ENCODE measurements at regions not wholly inside any gene's neighbourhood (a gene's known extent, or its start where the extent isn't known, plus 50 kb on each side); places are given as distances from the start of the nearest gene placed in this dataset.

DNA sequence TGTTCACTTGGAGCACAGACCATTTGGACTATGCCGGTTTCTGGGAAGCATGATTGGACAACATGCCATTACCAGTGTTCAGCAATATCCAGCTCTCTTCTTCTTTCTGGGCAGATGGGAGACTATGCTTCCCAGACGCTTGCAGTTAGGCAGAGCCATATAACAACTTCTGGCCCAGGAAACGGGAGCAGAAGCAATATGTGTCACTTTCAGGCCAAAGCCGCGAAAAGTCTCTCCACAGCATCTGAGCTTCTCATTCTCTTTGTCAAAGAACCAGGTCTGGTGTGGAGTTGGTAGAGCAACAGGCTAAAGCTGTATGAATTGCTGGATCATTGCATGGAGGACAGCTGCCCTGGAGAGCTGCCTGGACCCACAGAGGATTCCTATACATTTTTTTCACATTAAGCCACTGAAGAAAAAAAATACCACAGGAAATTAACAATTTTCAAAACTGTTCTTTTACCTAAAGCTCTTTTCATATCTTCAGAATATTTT, 131.4 kb upstream of the FRG1 start:
- no peak for TF ChIP-seq POLR2A (IDR thresholded peaks at IDR 0.05)
- TF ChIP-seq, protein P1, sequence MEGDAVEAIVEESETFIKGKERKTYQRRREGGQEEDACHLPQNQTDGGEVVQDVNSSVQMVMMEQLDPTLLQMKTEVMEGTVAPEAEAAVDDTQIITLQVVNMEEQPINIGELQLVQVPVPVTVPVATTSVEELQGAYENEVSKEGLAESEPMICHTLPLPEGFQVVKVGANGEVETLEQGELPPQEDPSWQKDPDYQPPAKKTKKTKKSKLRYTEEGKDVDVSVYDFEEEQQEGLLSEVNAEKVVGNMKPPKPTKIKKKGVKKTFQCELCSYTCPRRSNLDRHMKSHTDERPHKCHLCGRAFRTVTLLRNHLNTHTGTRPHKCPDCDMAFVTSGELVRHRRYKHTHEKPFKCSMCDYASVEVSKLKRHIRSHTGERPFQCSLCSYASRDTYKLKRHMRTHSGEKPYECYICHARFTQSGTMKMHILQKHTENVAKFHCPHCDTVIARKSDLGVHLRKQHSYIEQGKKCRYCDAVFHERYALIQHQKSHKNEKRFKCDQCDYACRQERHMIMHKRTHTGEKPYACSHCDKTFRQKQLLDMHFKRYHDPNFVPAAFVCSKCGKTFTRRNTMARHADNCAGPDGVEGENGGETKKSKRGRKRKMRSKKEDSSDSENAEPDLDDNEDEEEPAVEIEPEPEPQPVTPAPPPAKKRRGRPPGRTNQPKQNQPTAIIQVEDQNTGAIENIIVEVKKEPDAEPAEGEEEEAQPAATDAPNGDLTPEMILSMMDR (IDR thresholded peaks at IDR 0.05) = no peak

Data from gastroesophageal sphincter (tissue), 3 donors.